ENCODE measurements at regions not wholly inside any gene's neighbourhood (a gene's known extent, or its start where the extent isn't known, plus 50 kb on each side); places are given as distances from the start of the nearest gene placed in this dataset.

DNA sequence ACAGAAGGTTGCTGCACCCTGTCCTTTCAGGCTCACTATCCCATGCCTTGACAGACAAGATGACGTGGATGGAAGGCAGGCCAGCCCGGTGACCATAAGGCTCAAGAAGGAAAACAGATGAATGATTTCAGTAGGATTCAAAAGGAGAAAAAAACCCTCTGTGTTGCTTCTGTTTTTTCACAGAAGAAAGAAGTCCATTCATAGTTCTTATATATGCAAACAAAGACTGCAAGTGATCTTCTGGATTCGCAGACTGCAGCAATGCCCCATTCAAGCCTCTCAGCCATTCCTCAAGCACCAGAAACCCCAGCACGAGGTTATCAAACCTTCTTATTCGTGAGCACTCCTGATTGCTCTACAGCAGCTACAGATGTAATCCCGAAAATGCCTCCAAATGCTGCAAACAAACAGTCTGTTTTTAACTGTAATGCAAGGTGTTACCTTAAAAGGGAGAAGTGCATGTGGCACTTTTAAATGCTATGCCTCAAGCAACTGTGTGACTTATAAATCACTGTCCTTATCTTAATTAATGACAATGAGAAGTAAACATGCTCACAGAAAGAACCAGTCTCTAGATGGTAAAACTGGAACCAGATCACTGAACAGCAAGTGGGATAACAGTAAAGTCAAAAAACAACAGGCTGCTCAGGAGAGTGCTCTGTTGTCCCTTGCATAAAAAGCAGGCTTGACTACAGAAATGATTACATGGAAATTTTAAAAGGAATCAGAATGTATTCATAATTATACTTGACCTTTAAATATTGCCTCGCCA is 173.9 kb downstream of the HHIPL2 start:
- in situ Hi-C loops (cut with HindIII; ENCODE audit: low sequenced_read_pairs): no loop called here
- no peak for TF ChIP-seq CTCF (IDR thresholded peaks at IDR 0.05; ENCODE audit: low read depth, low read length)
- H3K4me3 ChIP-seq (ENCODE audit: low read depth, low read length): no peak overlapping the region
- no peak for DNase-seq (ENCODE audit: low read depth, low spot score)

DNA sequence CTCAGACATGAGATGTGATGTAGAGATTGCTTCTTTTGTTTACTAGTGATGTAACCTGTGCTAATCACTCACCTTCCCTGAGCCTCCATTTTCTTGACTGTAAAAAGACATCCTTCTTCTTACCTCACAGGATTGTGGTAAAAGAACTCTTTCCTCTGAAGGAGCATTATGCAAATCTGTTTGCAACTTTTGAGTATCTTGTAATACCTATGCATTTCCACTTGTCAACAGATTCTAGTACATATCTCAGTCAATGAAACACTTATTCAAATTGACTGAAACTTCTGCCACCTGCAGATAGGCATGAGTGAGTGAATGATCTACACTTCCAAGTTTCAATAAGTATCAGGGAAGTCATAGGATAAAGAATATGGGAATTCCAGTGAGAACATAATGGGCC is 174.7 kb downstream of the HHIPL2 start:
- in situ Hi-C loops (cut with HindIII; ENCODE audit: low sequenced_read_pairs): no loop called here
- TF ChIP-seq CTCF (IDR thresholded peaks at IDR 0.05; ENCODE audit: low read depth, low read length): no peak
- DNase-seq (ENCODE audit: low read depth, low spot score): no peak
- no peak overlapping the region for H3K4me3 ChIP-seq (ENCODE audit: low read depth, low read length)

GRCh38 chr1:222372221-222372620 is 175.7 kb downstream of the HHIPL2 start:
- in situ Hi-C loops (cut with HindIII; ENCODE audit: low sequenced_read_pairs): no loop called here
- TF ChIP-seq CTCF (IDR thresholded peaks at IDR 0.05; ENCODE audit: low read depth, low read length): no peak
- DNase-seq (ENCODE audit: low read depth, low spot score): peak; percentile 33
- H3K4me3 ChIP-seq (ENCODE audit: low read depth, low read length): no peak overlapping the region

DNA sequence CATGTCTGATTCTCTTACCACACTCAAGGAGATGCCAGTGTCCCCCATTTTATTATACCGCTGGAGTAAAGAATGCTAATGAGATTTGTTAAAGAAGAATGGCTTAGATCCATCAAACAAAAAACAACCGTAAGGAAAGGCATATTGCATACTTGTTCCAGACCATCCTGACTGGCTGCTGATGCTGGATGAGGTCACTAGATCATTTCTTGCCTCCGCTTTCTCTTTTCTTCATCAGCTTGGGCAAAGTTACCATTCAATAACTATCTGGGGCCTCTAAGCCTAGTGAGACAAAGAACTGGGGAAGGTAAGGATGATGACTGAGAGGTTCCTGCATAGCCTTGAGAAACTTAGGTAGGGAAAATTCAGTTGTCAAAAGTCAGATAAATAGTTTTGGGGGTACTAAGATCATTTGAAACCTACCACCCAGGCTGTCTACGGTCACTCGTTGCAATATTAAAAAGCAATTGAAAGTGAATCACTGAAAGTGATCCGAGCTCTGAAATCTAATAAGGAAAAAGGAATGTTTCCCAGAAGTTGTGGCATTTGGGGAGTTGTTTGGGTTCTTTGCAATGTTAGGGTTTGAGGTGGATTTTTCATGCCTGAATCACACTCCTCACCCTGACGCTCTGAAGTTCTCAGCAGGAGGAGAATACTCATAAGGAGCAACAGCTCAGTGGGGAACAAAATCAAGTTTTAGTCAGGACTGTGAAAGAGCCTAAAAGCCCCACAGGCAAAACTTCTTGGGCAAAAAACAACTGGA is 176.8 kb downstream of the HHIPL2 start:
- no peak for TF ChIP-seq CTCF (IDR thresholded peaks at IDR 0.05; ENCODE audit: low read depth, low read length)
- in situ Hi-C loops (cut with HindIII; ENCODE audit: low sequenced_read_pairs): no loop called here
- peak; percentile 97 for DNase-seq (ENCODE audit: low read depth, low spot score)
- no peak overlapping the region for H3K4me3 ChIP-seq (ENCODE audit: low read depth, low read length)

DNA sequence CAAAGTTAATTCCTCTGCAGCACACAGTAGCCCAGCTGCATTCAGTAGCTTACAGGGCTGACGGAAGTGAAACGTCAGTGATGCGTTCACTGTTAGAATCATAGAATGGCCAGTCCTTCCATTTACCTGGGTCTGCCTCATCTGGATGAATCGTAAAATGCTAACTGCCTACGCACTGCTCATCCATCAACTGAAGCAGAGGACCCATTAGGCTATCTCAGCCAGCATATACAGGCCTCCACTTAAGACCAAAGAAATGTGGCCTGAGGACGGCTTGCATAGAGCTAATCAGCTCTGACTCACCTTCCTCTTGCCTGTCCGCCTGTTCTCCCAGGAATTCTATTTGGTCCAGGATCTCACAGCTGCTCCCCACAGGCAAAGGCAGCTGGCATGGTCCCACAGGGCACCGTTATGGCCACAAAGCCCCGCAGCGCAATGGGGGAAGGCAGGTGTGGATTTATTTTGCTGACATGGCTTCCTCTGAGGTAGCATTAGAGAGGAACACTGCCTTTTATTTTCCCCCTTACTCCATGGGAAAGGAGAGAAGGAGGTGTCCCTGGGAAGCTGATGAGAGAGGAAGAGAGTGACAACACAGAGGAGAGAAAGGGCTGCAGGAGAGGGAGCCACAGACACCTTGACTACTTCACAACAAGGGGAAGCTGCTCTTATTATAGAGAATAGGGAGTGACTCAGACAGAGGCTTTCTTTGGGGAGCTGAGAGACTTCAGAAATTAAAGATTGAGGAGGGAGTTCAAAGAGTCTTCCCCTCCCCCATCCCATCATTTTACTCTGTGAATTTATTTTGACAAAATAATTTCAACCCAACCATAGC is 177.6 kb downstream of the HHIPL2 start:
- peak; percentile 91 for DNase-seq (ENCODE audit: low read depth, low spot score)
- no peak for TF ChIP-seq CTCF (IDR thresholded peaks at IDR 0.05; ENCODE audit: low read depth, low read length)
- in situ Hi-C loops (cut with HindIII; ENCODE audit: low sequenced_read_pairs): no loop called here
- no peak overlapping the region for H3K4me3 ChIP-seq (ENCODE audit: low read depth, low read length)

- H3K4me3 ChIP-seq (ENCODE audit: low read depth, low read length): no peak overlapping the region
- no peak for TF ChIP-seq CTCF (IDR thresholded peaks at IDR 0.05; ENCODE audit: low read depth, low read length)
- in situ Hi-C loops (cut with HindIII; ENCODE audit: low sequenced_read_pairs): no loop called here
- DNase-seq (ENCODE audit: low read depth, low spot score): no peak
Observed at GRCh38 chr1:222369148-222369547, 178.8 kb downstream of the HHIPL2 start.

Data from astrocyte of the spinal cord (primary cell).